Upper lobe of left lung (tissue), 4 donors: ENCODE measurements at regions not wholly inside any gene's neighbourhood (a gene's known extent, or its start where the extent isn't known, plus 50 kb on each side); places are given as distances from the start of the nearest gene placed in this dataset.

ENCODE experiments used
- EP300 ChIP-seq, 4 donors: sonication (generic); formaldehyde crosslinking; IDR thresholded peaks; one replicate each; pipeline ENCODE4 v1.5.1; 2017; ENCODE audit warnings: antibody characterized with exemption in 4 of 4, control low read depth in 2 of 4
- POLR2A ChIP-seq, 4 donors: fragments of 450-650 bp; IDR thresholded peaks; one replicate each; pipeline ENCODE4 v1.5.1; 2016 to 2017; ENCODE audit warnings: antibody characterized with exemption in 4 of 4, mild to moderate bottlenecking in 2 of 4
- POLR2AphosphoS5 ChIP-seq, 2 donors: sonication (generic); formaldehyde crosslinking; IDR thresholded peaks; one replicate each; pipeline ENCODE4 v1.5.1; 2017; ENCODE audit warnings: antibody characterized with exemption in 2 of 2
- TF ChIP-seq, protein P1 (sequence below), 6 experiments: fragments of 450-650 bp in 4 of 6; fragments of 200-600 bp in 2 of 6; sonication (generic) in 2 of 6; IDR thresholded peaks; one replicate each; pipeline ENCODE4 v1.5.1; 2016 to 2019; ENCODE audit warnings: antibody characterized with exemption in 6 of 6

DNA sequence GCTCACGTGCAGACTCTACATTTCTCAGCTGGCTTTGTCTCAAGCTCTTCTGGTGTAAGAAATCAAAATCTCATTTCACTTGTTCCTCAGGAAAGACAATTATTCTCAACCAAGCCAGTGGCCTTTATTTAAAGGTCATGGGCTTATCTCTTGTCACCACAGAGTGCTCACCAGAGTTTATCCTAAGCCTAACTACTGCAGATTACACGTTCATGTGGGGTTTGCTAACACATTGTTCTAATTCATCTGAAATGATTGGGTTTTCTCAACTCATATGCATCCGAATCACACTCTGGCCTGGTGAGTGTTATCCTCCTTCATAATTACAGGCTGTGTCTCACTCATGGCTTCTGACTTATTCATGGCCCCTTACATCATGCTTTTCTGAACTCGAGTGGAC, 83.3 kb upstream of the TSC22D2 start:
- TF ChIP-seq POLR2AphosphoS5 (IDR thresholded peaks at IDR 0.05) (no peak), POLR2A (IDR thresholded peaks at IDR 0.05) (no peak), EP300 (IDR thresholded peaks at IDR 0.05) (no peak)
- TF ChIP-seq, protein P1, sequence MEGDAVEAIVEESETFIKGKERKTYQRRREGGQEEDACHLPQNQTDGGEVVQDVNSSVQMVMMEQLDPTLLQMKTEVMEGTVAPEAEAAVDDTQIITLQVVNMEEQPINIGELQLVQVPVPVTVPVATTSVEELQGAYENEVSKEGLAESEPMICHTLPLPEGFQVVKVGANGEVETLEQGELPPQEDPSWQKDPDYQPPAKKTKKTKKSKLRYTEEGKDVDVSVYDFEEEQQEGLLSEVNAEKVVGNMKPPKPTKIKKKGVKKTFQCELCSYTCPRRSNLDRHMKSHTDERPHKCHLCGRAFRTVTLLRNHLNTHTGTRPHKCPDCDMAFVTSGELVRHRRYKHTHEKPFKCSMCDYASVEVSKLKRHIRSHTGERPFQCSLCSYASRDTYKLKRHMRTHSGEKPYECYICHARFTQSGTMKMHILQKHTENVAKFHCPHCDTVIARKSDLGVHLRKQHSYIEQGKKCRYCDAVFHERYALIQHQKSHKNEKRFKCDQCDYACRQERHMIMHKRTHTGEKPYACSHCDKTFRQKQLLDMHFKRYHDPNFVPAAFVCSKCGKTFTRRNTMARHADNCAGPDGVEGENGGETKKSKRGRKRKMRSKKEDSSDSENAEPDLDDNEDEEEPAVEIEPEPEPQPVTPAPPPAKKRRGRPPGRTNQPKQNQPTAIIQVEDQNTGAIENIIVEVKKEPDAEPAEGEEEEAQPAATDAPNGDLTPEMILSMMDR (IDR thresholded peaks at IDR 0.05), result no peak
